Esophagus muscularis mucosa (tissue), 4 donors: ENCODE measurements at regions not wholly inside any gene's neighbourhood (a gene's known extent, or its start where the extent isn't known, plus 50 kb on each side); places are given as distances from the start of the nearest gene placed in this dataset.

Source experiments
- DNase-seq: peaks from one replicate; pipeline ENCODE4 v3.0.0-alpha.2; 2017; ENCODE audit errors: extremely low spot score
- H3K27ac ChIP-seq, 4 donors: fragments of 200-600 bp; sonication (generic); replicated peaks in 1 of 4; 1 replicate in 3 of 4; 2 replicates in 1 of 4; pipeline ENCODE4 v1.5.1; 2016 to 2019; ENCODE audit warnings: mild to moderate bottlenecking in 1 of 4
- H3K27me3 ChIP-seq, 4 donors: fragments of 200-600 bp; sonication (generic); one replicate each; pipeline versions ENCODE4 v1.5.1 to v1.6.0; 2016 to 2019
- H3K36me3 ChIP-seq, 4 donors: fragments of 200-600 bp; sonication (generic); one replicate each; pipeline ENCODE4 v1.5.1; 2016 to 2019
- H3K4me1 ChIP-seq, 4 donors: fragments of 200-600 bp; sonication (generic); one replicate each; pipeline ENCODE4 v1.5.1; 2016 to 2019
- H3K4me3 ChIP-seq, 4 donors: fragments of 200-600 bp; sonication (generic); 1 replicate in 2 of 4; 2 replicates in 2 of 4; pipeline ENCODE4 v1.5.1; 2016 to 2019; ENCODE audit warnings: mild to moderate bottlenecking in 4 of 4, moderate library complexity in 1 of 4
- H3K9me3 ChIP-seq, 4 donors: fragments of 200-600 bp; sonication (generic); 1 replicate in 3 of 4; 2 replicates in 1 of 4; pipeline ENCODE4 v1.5.1; 2016 to 2019
- CTCF ChIP-seq, 3 experiments: fragments of 200-600 bp in 2 of 3; fragments of 450-650 bp in 1 of 3; sonication (generic) in 2 of 3; IDR thresholded peaks; one replicate each; pipeline ENCODE4 v1.5.1; 2017 to 2019; ENCODE audit warnings: antibody characterized with exemption in 3 of 3, mild to moderate bottlenecking in 2 of 3, moderate library complexity in 1 of 3
- EP300 ChIP-seq: sonication (generic); formaldehyde crosslinking; IDR thresholded peaks from one replicate; pipeline ENCODE4 v1.6.1; 2017; ENCODE audit warnings: antibody characterized with exemption
- POLR2A ChIP-seq: fragments of 450-650 bp; IDR thresholded peaks from one replicate; pipeline ENCODE4 v1.6.1; 2017; ENCODE audit warnings: antibody characterized with exemption, moderate library complexity, mild to moderate bottlenecking, low read depth
- POLR2AphosphoS5 ChIP-seq, 2 donors: sonication (generic); formaldehyde crosslinking; IDR thresholded peaks; one replicate each; pipeline ENCODE4 v1.6.1; 2017; ENCODE audit warnings: antibody characterized with exemption in 2 of 2
- WGBS: methylation state at CpG from one replicate; pipeline ENCODE4 v1.1.5; 2018; 5-methylcytosine and 5-hydroxymethylcytosine counted together
- intact Hi-C: fragments of 100-400 bp; cut with DNase I; formaldehyde crosslinking; loops from one replicate; pipeline ENCODE4 v1.15.1; 2023

DNA sequence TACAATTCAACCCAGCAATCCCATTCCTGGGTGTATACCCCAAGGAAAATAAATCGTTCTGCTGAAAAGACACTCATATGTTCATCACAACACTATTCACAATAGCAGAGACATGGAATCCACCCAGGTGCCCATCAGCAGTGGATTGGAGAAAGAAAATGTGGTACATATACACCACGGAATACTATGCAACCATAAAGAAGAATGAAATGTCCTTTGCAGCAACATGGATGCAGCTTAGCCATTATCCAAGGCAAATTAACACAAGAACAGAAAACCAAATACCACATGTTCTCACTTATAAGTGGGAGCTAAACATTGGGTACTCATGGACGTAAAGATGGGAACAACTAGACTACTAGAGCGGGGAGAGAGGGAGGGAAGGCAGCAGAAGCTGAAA, 207.8 kb downstream of the GATA3 start:
- Histone ChIP-seq H3K36me3 (no peaks in the 10 kb centered on the region), H3K4me3 (no peak overlapping the region), H3K9me3 (peaks cover 0 to 3% (median 0%) of the 10 kb centered on the region in 4 donors), H3K27me3 (peaks cover 0 to 18% (median 0%) of the 10 kb centered on the region in 4 donors), H3K27ac (no peak overlapping the region), H3K4me1 (no peaks in the 10 kb centered on the region)
- intact Hi-C loops: no loop called here
- TF ChIP-seq CTCF (IDR thresholded peaks at IDR 0.05) (no peak), EP300 (no peak), POLR2AphosphoS5 (IDR thresholded peaks at IDR 0.05) (no peak), POLR2A (no peak)
- DNase-seq: no peak
- 91% methylated on average over 4 of the region's 4 CpGs for WGBS

- intact Hi-C loops: no loop called here
- no peak overlapping the region for H3K4me3 ChIP-seq
- 95% methylated on average over 5 of the region's 5 CpGs for WGBS
- no peak for DNase-seq
- no peaks in the 10 kb centered on the region for H3K4me1 ChIP-seq
- H3K36me3 ChIP-seq: no peaks in the 10 kb centered on the region
- peaks cover 0 to 3% (median 0%) of the 10 kb centered on the region in 4 donors for H3K27me3 ChIP-seq
- no peak for TF ChIP-seq CTCF (IDR thresholded peaks at IDR 0.05)
- TF ChIP-seq POLR2A: no peak
- no peak for TF ChIP-seq POLR2AphosphoS5 (IDR thresholded peaks at IDR 0.05)
- TF ChIP-seq EP300: no peak
- H3K27ac ChIP-seq: no peak overlapping the region
- H3K9me3 ChIP-seq: no peaks in the 10 kb centered on the region
Measured at GRCh38 chr10:8269976-8270375, 215.5 kb downstream of the GATA3 start.

- no peak for DNase-seq
- 67% methylated on average over 10 of the region's 10 CpGs for WGBS
- no peak overlapping the region for H3K27ac ChIP-seq
- no peak for TF ChIP-seq EP300
- TF ChIP-seq POLR2AphosphoS5 (IDR thresholded peaks at IDR 0.05): no peak
- H3K9me3 ChIP-seq: no peaks in the 10 kb centered on the region
- H3K27me3 ChIP-seq: peaks cover 0 to 3% (median 0%) of the 10 kb centered on the region in 4 donors
- H3K4me3 ChIP-seq: no peak overlapping the region
- intact Hi-C loops: no loop called here
- H3K4me1 ChIP-seq: no peaks in the 10 kb centered on the region
- no peaks in the 10 kb centered on the region for H3K36me3 ChIP-seq
Measured at GRCh38 chr10:8272794-8273425, 218.4 kb downstream of the GATA3 start.

GRCh38 chr10:8273749-8274148, 219.3 kb downstream of the GATA3 start:
- H3K27ac ChIP-seq: no peak overlapping the region
- H3K4me1 ChIP-seq: no peaks in the 10 kb centered on the region
- 39% methylated on average over 2 of the region's 2 CpGs for WGBS
- no peaks in the 10 kb centered on the region for H3K36me3 ChIP-seq
- H3K9me3 ChIP-seq: no peaks in the 10 kb centered on the region
- intact Hi-C loops: no loop called here
- no peak overlapping the region for H3K4me3 ChIP-seq
- DNase-seq: no peak
- peaks cover 0 to 3% (median 0%) of the 10 kb centered on the region in 4 donors for H3K27me3 ChIP-seq
- TF ChIP-seq POLR2A (no peak), EP300 (no peak), POLR2AphosphoS5 (IDR thresholded peaks at IDR 0.05) (no peak), CTCF (IDR thresholded peaks at IDR 0.05) (no peak)

- Histone ChIP-seq H3K27ac (no peak overlapping the region), H3K9me3 (no peaks in the 10 kb centered on the region), H3K27me3 (peaks cover 0 to 14% (median 0%) of the 10 kb centered on the region in 4 donors), H3K4me3 (no peak overlapping the region), H3K4me1 (no peaks in the 10 kb centered on the region), H3K36me3 (no peaks in the 10 kb centered on the region)
- 80% methylated on average over 7 of the region's 7 CpGs for WGBS
- DNase-seq: peak; percentile 53
- intact Hi-C loops: no loop called here
- TF ChIP-seq POLR2AphosphoS5 (IDR thresholded peaks at IDR 0.05) (no peak), POLR2A (no peak), CTCF (IDR thresholded peaks at IDR 0.05) (no peak), EP300 (no peak)
Measured at GRCh38 chr10:8275911-8276310, 221.4 kb downstream of the GATA3 start.
